Type B pancreatic cell (in vitro differentiated cells): ENCODE measurements at regions not wholly inside any gene's neighbourhood (a gene's known extent, or its start where the extent isn't known, plus 50 kb on each side); places are given as distances from the start of the nearest gene placed in this dataset.

Source experiments
- DNase-seq: peaks from one replicate; pipeline ENCODE4 v3.0.0; 2021; ENCODE audit warnings: mixed read lengths; ENCODE audit not compliant: unreplicated experiment; ENCODE audit errors: extremely low spot score
- H3K27ac Mint-ChIP-seq: 2 replicates; pipeline ENCODE4 v1.8.0; 2021; ENCODE audit warnings: mild to moderate bottlenecking, mixed read lengths
- H3K27me3 Mint-ChIP-seq: 2 replicates; pipeline ENCODE4 v1.8.0; 2021; ENCODE audit warnings: mixed read lengths
- H3K36me3 Mint-ChIP-seq: 2 replicates; pipeline ENCODE4 v1.8.0; 2021; ENCODE audit warnings: mixed read lengths
- H3K4me1 Mint-ChIP-seq: one replicate; pipeline ENCODE4 v1.8.0; 2021; ENCODE audit warnings: mixed read lengths; ENCODE audit not compliant: unreplicated experiment
- H3K4me3 Mint-ChIP-seq: 2 replicates; pipeline ENCODE4 v1.8.0; 2021; ENCODE audit warnings: mild to moderate bottlenecking, mixed read lengths
- H3K9me3 Mint-ChIP-seq: 2 replicates; pipeline ENCODE4 v1.8.0; 2021; ENCODE audit warnings: mixed read lengths
- CTCF ChIP-seq: fragments of 200-600 bp; sonication (generic); conservative IDR thresholded peaks from 2 replicates; pipeline ENCODE4 v1.5.0; 2021; ENCODE audit warnings: antibody characterized with exemption, mild to moderate bottlenecking

GRCh38 chr1:38507563-38507962 is 352.0 kb downstream of the RRAGC start:
- Mint-ChIP-seq H3K27ac (no peak overlapping the region), H3K27me3 (peaks cover 73% of the 10 kb centered on the region), H3K4me3 (no peak overlapping the region), H3K9me3 (no peaks in the 10 kb centered on the region), H3K36me3 (no peaks in the 10 kb centered on the region), H3K4me1 (peaks cover 22% of the 10 kb centered on the region)
- no peak for DNase-seq
- no peak for TF ChIP-seq CTCF

- no peak overlapping the region for H3K4me3 Mint-ChIP-seq
- H3K27me3 Mint-ChIP-seq: peaks cover 72% of the 10 kb centered on the region
- no peaks in the 10 kb centered on the region for H3K36me3 Mint-ChIP-seq
- no peak for TF ChIP-seq CTCF
- no peak for DNase-seq
- H3K4me1 Mint-ChIP-seq: peaks cover 22% of the 10 kb centered on the region
- H3K27ac Mint-ChIP-seq: no peak overlapping the region
- no peaks in the 10 kb centered on the region for H3K9me3 Mint-ChIP-seq
Observed at GRCh38 chr1:38505944-38506343, 353.6 kb downstream of the RRAGC start.

- no peaks in the 10 kb centered on the region for H3K9me3 Mint-ChIP-seq
- H3K4me1 Mint-ChIP-seq: peaks cover 19% of the 10 kb centered on the region
- H3K36me3 Mint-ChIP-seq: no peaks in the 10 kb centered on the region
- no peak for DNase-seq
- peak; percentile 67 for TF ChIP-seq CTCF
- H3K27ac Mint-ChIP-seq: no peak overlapping the region
- H3K4me3 Mint-ChIP-seq: no peak overlapping the region
- H3K27me3 Mint-ChIP-seq: peaks cover 57% of the 10 kb centered on the region
Observed at GRCh38 chr1:38502758-38503157, 356.8 kb downstream of the RRAGC start.

- no peaks in the 10 kb centered on the region for H3K9me3 Mint-ChIP-seq
- no peak overlapping the region for H3K27ac Mint-ChIP-seq
- TF ChIP-seq CTCF: no peak
- H3K36me3 Mint-ChIP-seq: no peaks in the 10 kb centered on the region
- no peak overlapping the region for H3K4me3 Mint-ChIP-seq
- H3K4me1 Mint-ChIP-seq: peaks cover 12% of the 10 kb centered on the region
- peak; percentile 7 for DNase-seq
- peaks cover 48% of the 10 kb centered on the region for H3K27me3 Mint-ChIP-seq
Observed at GRCh38 chr1:38500891-38501290, 358.7 kb downstream of the RRAGC start.

GRCh38 chr1:38500352-38500751 is 359.2 kb downstream of the RRAGC start:
- peaks cover 12% of the 10 kb centered on the region for H3K4me1 Mint-ChIP-seq
- H3K4me3 Mint-ChIP-seq: no peak overlapping the region
- DNase-seq: peak; percentile 1
- no peaks in the 10 kb centered on the region for H3K9me3 Mint-ChIP-seq
- H3K27ac Mint-ChIP-seq: no peak overlapping the region
- H3K27me3 Mint-ChIP-seq: peaks cover 48% of the 10 kb centered on the region
- peak; percentile 76 for TF ChIP-seq CTCF
- no peaks in the 10 kb centered on the region for H3K36me3 Mint-ChIP-seq

GRCh38 chr1:38498686-38499085 is 360.9 kb downstream of the RRAGC start:
- Mint-ChIP-seq H3K36me3 (no peaks in the 10 kb centered on the region), H3K9me3 (no peaks in the 10 kb centered on the region), H3K4me3 (no peak overlapping the region), H3K27ac (peak overlapping the region; percentile 12), H3K4me1 (peaks cover 12% of the 10 kb centered on the region), H3K27me3 (peaks cover 38% of the 10 kb centered on the region)
- DNase-seq: no peak
- no peak for TF ChIP-seq CTCF
